Neural crest cell (in vitro differentiated cells): ENCODE measurements at regions not wholly inside any gene's neighbourhood (a gene's known extent, or its start where the extent isn't known, plus 50 kb on each side); places are given as distances from the start of the nearest gene placed in this dataset.

Experiments used
- DNase-seq: peaks from one replicate; pipeline ENCODE4 v3.0.0; 2021; ENCODE audit warnings: low read depth, mixed read lengths, low spot score
- H3K27ac Mint-ChIP-seq: one replicate; pipeline ENCODE4 v1.8.0; 2021; ENCODE audit warnings: mild to moderate bottlenecking, mixed read lengths; ENCODE audit not compliant: unreplicated experiment
- H3K27me3 Mint-ChIP-seq: 2 replicates; pipeline ENCODE4 v1.8.0; 2021; ENCODE audit warnings: low read depth, mild to moderate bottlenecking, mixed read lengths
- H3K36me3 Mint-ChIP-seq: 2 replicates; pipeline ENCODE4 v1.8.0; 2021; ENCODE audit warnings: low read depth, mild to moderate bottlenecking, mixed read lengths
- H3K4me1 Mint-ChIP-seq: 2 replicates; pipeline ENCODE4 v1.8.0; 2021; ENCODE audit warnings: mixed read lengths
- H3K4me3 Mint-ChIP-seq: one replicate; pipeline ENCODE4 v1.8.0; 2021; ENCODE audit warnings: mild to moderate bottlenecking, mixed read lengths
- H3K9me3 Mint-ChIP-seq: 2 replicates; pipeline ENCODE4 v1.8.0; 2021; ENCODE audit warnings: mixed read lengths
- TF ChIP-seq, protein P1 (sequence below): fragments of 200-600 bp; sonication (generic); conservative IDR thresholded peaks from 2 replicates; pipeline ENCODE4 v1.5.0; 2021; ENCODE audit warnings: antibody characterized with exemption, mild to moderate bottlenecking

DNA sequence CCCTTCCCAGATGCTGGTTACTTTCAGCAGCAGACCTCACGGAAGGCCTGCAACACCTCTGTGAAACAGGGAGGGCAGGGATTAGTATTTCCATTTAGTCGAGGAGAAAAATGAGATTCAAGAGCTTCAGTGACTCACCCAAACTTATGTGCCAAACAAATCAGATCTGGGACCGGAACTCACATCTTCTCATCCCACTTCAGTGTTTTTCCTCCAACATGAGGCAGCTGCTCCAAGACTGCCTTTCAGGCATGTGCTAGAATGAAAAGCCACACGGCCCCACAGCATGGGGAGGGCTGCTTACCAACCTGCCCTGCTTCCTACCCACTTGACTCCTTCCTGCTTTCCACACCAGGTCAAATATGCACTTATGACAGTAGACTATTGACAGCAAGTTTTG, 129.4 kb upstream of the SLC24A5 start:
- H3K36me3 Mint-ChIP-seq = no peaks in the 10 kb centered on the region
- H3K27ac Mint-ChIP-seq = no peak overlapping the region
- no peaks in the 10 kb centered on the region for H3K9me3 Mint-ChIP-seq
- H3K27me3 Mint-ChIP-seq = no peaks in the 10 kb centered on the region
- no peak for DNase-seq
- H3K4me1 Mint-ChIP-seq = peaks cover 16% of the 10 kb centered on the region
- H3K4me3 Mint-ChIP-seq = no peak overlapping the region
- TF ChIP-seq, protein P1, sequence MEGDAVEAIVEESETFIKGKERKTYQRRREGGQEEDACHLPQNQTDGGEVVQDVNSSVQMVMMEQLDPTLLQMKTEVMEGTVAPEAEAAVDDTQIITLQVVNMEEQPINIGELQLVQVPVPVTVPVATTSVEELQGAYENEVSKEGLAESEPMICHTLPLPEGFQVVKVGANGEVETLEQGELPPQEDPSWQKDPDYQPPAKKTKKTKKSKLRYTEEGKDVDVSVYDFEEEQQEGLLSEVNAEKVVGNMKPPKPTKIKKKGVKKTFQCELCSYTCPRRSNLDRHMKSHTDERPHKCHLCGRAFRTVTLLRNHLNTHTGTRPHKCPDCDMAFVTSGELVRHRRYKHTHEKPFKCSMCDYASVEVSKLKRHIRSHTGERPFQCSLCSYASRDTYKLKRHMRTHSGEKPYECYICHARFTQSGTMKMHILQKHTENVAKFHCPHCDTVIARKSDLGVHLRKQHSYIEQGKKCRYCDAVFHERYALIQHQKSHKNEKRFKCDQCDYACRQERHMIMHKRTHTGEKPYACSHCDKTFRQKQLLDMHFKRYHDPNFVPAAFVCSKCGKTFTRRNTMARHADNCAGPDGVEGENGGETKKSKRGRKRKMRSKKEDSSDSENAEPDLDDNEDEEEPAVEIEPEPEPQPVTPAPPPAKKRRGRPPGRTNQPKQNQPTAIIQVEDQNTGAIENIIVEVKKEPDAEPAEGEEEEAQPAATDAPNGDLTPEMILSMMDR = no peak

DNA sequence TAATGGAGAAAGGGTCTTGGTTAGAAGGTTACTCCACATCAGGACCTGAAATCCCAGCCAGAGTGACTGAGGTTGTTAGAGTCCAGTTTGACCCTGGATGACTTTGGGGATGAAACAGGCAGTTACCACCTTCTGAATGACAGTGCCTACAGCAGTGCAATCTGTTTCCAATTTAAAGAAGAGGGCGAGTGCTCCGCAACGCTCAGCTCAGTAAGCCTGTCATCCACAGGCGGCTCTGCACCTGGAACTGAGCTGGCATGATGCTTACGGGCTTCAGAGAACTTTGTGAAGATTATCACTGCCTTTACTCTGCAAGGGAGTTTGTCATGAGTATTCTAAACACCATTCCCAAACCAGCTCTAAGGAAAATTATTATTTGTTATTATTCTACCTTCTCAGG, 127.7 kb upstream of the SLC24A5 start:
- TF ChIP-seq, protein P1 = no peak
- H3K36me3 Mint-ChIP-seq = no peaks in the 10 kb centered on the region
- no peak overlapping the region for H3K27ac Mint-ChIP-seq
- no peak for DNase-seq
- H3K4me1 Mint-ChIP-seq = peaks cover 4% of the 10 kb centered on the region
- H3K27me3 Mint-ChIP-seq = no peaks in the 10 kb centered on the region
- H3K4me3 Mint-ChIP-seq = no peak overlapping the region
- no peaks in the 10 kb centered on the region for H3K9me3 Mint-ChIP-seq

DNA sequence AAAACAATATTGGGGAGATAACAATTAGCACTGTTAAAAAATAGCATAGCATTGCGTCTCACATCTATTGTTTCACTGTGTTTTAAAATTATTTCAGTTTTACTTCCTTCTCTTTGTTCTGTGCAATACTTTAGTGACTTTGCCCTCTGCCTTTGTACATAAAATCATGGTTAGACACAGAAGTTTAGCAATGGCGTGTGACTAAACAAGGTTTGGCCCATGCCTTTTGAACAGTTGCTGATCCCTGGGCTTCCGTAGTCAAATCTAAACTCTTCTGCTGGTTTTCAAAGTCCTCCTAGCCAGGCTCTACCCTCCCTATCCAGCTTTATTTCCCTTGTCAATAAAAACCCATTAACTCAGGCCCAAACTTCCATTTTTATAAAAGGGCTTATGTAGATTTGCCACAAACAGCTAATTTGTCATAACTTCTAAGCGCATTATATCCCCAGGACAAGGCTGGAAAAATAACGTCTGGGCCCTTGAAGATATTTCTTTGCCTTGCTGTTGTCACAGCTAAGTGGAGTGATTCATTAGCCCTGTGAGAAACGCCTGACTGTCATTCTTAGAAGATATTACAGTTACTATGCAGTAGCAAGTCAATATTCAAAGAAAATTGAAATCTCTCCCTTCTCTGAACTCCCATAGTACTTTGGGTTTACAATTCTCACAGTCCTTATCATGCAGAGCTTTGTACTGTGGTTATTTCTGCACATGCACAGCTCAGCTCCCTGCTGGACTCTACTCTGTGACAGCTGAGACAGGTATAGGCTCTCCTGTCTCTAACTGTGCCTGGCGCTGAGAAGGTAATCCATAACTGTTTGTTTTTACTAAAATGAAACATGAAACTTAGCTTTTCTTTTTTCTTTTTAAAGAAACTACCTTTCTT, 123.4 kb upstream of the SLC24A5 start:
- no peak for DNase-seq
- Mint-ChIP-seq H3K27me3 (no peaks in the 10 kb centered on the region), H3K4me1 (no peaks in the 10 kb centered on the region), H3K36me3 (no peaks in the 10 kb centered on the region), H3K9me3 (no peaks in the 10 kb centered on the region), H3K4me3 (no peak overlapping the region), H3K27ac (no peak overlapping the region)
- TF ChIP-seq, protein P1 = no peak

DNA sequence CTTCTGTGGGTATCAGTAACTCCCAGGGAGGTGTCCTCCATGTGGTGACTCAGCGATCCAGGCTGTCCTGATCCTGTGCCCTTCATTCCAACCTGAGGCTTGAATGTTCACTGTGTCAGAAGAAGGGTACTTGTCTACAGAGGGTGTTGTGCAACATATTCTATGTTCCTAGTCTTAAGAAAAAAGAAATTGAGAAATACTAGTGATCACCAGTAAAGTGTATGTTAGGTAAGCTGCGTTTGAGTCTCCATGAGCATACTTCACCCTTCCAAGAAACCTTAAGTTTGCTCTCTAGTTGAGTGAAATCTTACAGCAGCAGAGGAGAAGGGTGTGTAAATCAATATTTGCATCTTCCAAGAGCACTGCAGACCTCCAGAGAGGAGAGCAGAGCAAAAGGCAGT, 122.2 kb upstream of the SLC24A5 start:
- no peak for DNase-seq
- Mint-ChIP-seq H3K27me3 (no peaks in the 10 kb centered on the region), H3K36me3 (no peaks in the 10 kb centered on the region)

DNA sequence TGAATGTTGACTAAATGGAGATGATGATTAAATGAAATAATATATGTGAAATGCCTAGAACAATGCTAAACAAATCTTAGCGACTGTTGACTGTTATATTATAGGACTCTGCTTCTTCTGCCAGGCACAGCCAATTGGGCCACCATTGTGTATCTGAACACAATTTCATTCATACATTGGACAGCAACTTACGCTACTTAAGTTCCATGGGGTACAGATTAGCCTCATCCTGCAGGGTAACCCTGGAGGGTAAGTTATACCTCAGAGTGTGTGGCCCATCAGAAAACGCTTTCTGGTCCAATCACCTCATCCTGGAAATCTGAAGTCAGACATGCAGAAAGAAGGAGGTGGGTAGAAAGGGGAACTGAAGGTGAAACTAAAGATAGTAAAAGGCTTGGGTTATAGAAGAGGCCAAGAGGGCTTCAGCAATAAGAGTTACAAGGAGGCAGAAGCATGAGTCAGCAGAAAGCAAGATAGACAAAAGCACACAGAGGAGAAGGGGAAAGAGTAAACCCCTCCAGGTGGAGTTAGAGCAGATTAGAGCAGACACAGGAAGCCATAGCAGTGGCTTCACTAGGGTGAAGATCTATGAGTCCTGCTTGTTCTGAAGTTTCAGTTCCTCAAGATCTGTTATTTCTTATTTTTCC, 119.3 kb upstream of the SLC24A5 start:
- no peaks in the 10 kb centered on the region for H3K36me3 Mint-ChIP-seq
- H3K9me3 Mint-ChIP-seq = no peaks in the 10 kb centered on the region
- H3K27me3 Mint-ChIP-seq = no peaks in the 10 kb centered on the region
- no peak for DNase-seq
- TF ChIP-seq, protein P1 = no peak
- no peak overlapping the region for H3K27ac Mint-ChIP-seq
- H3K4me1 Mint-ChIP-seq = peaks cover 6% of the 10 kb centered on the region
- no peak overlapping the region for H3K4me3 Mint-ChIP-seq

More for the DNA sequence above, 122.2 kb upstream of the SLC24A5 start:
- Mint-ChIP-seq H3K4me1 (no peaks in the 10 kb centered on the region), H3K27ac (no peak overlapping the region), H3K9me3 (no peaks in the 10 kb centered on the region), H3K4me3 (no peak overlapping the region)
- TF ChIP-seq, protein P1 = no peak
